Neural cell (in vitro differentiated cells): ENCODE measurements at regions not wholly inside any gene's neighbourhood (a gene's known extent, or its start where the extent isn't known, plus 50 kb on each side); places are given as distances from the start of the nearest gene placed in this dataset.

ENCODE experiments used
- H2AFZ ChIP-seq: fragments of 200-600, 300-800 bp; sonication (generic), shearing (Covaris generic); 2 replicates; pipeline ENCODE4 v1.6.0; 2014; ENCODE audit warnings: low read depth, mild to moderate bottlenecking, antibody characterized with exemption, low read length, moderate library complexity
- H3F3A ChIP-seq: fragments of 200-600 bp; shearing (Covaris generic); 2 replicates; pipeline ENCODE4 v1.6.1; 2016; ENCODE audit warnings: mild to moderate bottlenecking, moderate library complexity, mixed read lengths, antibody characterized with exemption, low read length; ENCODE audit not compliant: insufficient read depth, poor library complexity, severe bottlenecking
- H3K27ac ChIP-seq: fragments of 200-600, 300-800 bp; sonication (generic), shearing (Covaris generic); 2 replicates; pipeline ENCODE4 v1.5.1; 2014; ENCODE audit warnings: mild to moderate bottlenecking, low read length, moderate library complexity
- H3K27me3 ChIP-seq: fragments of 300-800, 200-600 bp; sonication (generic), shearing (Covaris generic); 2 replicates; pipeline ENCODE4 v1.6.0; 2014; ENCODE audit warnings: mild to moderate bottlenecking, low read depth, low read length, moderate library complexity; ENCODE audit not compliant: insufficient read depth
- H3K36me3 ChIP-seq: fragments of 300-800, 200-600 bp; sonication (generic), shearing (Covaris generic); 2 replicates; pipeline ENCODE4 v1.5.1; 2014; ENCODE audit warnings: mild to moderate bottlenecking, antibody characterized with exemption, low read length, moderate library complexity; ENCODE audit not compliant: insufficient read depth
- H3K4me2 ChIP-seq: fragments of 300-800, 200-600 bp; sonication (generic), shearing (Covaris generic); 2 replicates; pipeline ENCODE4 v1.6.0; 2014; ENCODE audit warnings: mild to moderate bottlenecking, low read length
- H3K4me3 ChIP-seq: fragments of 300-800, 200-600 bp; sonication (generic), shearing (Covaris generic); 2 replicates; pipeline ENCODE4 v1.5.1; 2014; ENCODE audit warnings: mild to moderate bottlenecking, low read length, moderate library complexity
- H3K79me2 ChIP-seq: fragments of 200-600 bp; shearing (Covaris generic); replicated peaks from 2 replicates; pipeline ENCODE4 v1.6.0; 2014; ENCODE audit warnings: mild to moderate bottlenecking, low read length, moderate library complexity; ENCODE audit not compliant: insufficient read depth
- H3K9ac ChIP-seq: fragments of 300-800, 200-600 bp; sonication (generic), shearing (Covaris generic); 2 replicates; pipeline ENCODE4 v1.6.1; 2016; ENCODE audit warnings: mild to moderate bottlenecking, low read length, mixed read lengths
- H3K9me2 ChIP-seq: fragments of 200-600 bp; shearing (Covaris generic); 2 replicates; pipeline ENCODE4 v1.6.1; 2016; ENCODE audit warnings: mild to moderate bottlenecking, low read length, mixed read lengths; ENCODE audit not compliant: insufficient read depth
- H3K9me3 ChIP-seq: fragments of 200-600, 300-800 bp; sonication (generic), shearing (Covaris generic); 2 replicates; pipeline ENCODE4 v1.6.1; 2016; ENCODE audit warnings: mild to moderate bottlenecking, mixed run types, low read length, moderate library complexity, mixed read lengths
- H4K20me1 ChIP-seq: fragments of 200-600 bp; shearing (Covaris generic); 2 replicates; pipeline ENCODE4 v1.6.1; 2016; ENCODE audit warnings: mild to moderate bottlenecking, mixed run types; ENCODE audit not compliant: insufficient read depth
- EP300 ChIP-seq: fragments of 450-650 bp; conservative IDR thresholded peaks from 2 replicates; pipeline ENCODE4 v1.6.1; 2014; ENCODE audit warnings: antibody characterized with exemption, mild to moderate bottlenecking, moderate library complexity; ENCODE audit not compliant: poor library complexity, severe bottlenecking
- EZH2 ChIP-seq: fragments of 200-600, 300-800 bp; shearing (Covaris generic), sonication (generic); IDR thresholded peaks from 2 replicates; pipeline ENCODE4 v1.6.1; 2014; ENCODE audit warnings: antibody characterized with exemption, low read length, borderline replicate concordance, mild to moderate bottlenecking; ENCODE audit not compliant: insufficient read depth, poor library complexity, severe bottlenecking
- MXI1 ChIP-seq: fragments of 450-650 bp; conservative IDR thresholded peaks from 2 replicates; pipeline ENCODE4 v1.6.1; 2014; ENCODE audit warnings: antibody characterized with exemption, mild to moderate bottlenecking; ENCODE audit not compliant: poor library complexity, severe bottlenecking
- POLR2AphosphoS5 ChIP-seq: IDR thresholded peaks from 2 replicates; pipeline ENCODE4 v1.6.1; 2012
- RAD21 ChIP-seq: fragments of 450-650 bp; conservative IDR thresholded peaks from 2 replicates; pipeline ENCODE4 v1.6.1; 2014; ENCODE audit warnings: antibody characterized with exemption, mild to moderate bottlenecking, moderate library complexity
- SMC3 ChIP-seq: fragments of 450-650 bp; conservative IDR thresholded peaks from 2 replicates; pipeline ENCODE4 v1.6.1; 2014; ENCODE audit warnings: antibody characterized with exemption, mild to moderate bottlenecking, moderate library complexity; ENCODE audit not compliant: poor library complexity
- TAF1 ChIP-seq: IDR thresholded peaks from 2 replicates; pipeline ENCODE4 v1.6.1; 2012; ENCODE audit warnings: low read depth
- TF ChIP-seq, protein P1 (sequence below): IDR thresholded peaks from 2 replicates; pipeline ENCODE4 v1.6.1; 2012; ENCODE audit warnings: borderline replicate concordance
- TF ChIP-seq, protein P2 (sequence below): fragments of 450-650 bp; IDR thresholded peaks from 2 replicates; pipeline ENCODE4 v1.5.1; 2014; ENCODE audit warnings: antibody characterized with exemption, mild to moderate bottlenecking, moderate library complexity; ENCODE audit not compliant: poor library complexity, severe bottlenecking

DNA sequence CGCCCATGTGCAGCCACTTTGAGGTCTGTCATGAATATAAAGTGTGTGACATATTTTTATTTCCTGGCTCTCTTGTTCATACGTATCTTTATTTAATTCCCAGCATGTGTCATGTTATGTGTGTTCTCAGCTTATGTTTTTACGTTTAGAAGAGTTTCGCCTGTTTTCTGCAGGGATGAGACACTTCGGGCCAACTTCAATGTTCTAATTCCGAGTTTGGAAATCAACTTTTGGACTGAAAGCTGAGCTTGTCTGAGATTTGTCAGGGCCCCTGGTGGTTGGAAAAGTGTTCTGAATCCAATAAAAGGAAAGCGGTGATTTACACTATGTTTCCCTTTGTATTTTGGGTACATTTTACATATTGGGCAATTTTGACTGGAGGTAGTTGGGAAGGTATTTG, 810.7 kb downstream of the TBC1D22A start:
- no peak overlapping the region for H3K4me2 ChIP-seq
- no peaks in the 10 kb centered on the region for H3F3A ChIP-seq
- no peaks in the 10 kb centered on the region for H3K79me2 ChIP-seq
- no peak overlapping the region for H3K4me3 ChIP-seq
- no peaks in the 10 kb centered on the region for H3K36me3 ChIP-seq
- no peak overlapping the region for H2AFZ ChIP-seq
- no peaks in the 10 kb centered on the region for H3K9me2 ChIP-seq
- no peak overlapping the region for H3K27ac ChIP-seq
- H3K27me3 ChIP-seq, result no peaks in the 10 kb centered on the region
- H3K9me3 ChIP-seq, result no peaks in the 10 kb centered on the region
- TF ChIP-seq SMC3, result no peak
- no peak for TF ChIP-seq MXI1
- no peak for TF ChIP-seq EP300
- TF ChIP-seq TAF1, result no peak
- TF ChIP-seq, protein P1, sequence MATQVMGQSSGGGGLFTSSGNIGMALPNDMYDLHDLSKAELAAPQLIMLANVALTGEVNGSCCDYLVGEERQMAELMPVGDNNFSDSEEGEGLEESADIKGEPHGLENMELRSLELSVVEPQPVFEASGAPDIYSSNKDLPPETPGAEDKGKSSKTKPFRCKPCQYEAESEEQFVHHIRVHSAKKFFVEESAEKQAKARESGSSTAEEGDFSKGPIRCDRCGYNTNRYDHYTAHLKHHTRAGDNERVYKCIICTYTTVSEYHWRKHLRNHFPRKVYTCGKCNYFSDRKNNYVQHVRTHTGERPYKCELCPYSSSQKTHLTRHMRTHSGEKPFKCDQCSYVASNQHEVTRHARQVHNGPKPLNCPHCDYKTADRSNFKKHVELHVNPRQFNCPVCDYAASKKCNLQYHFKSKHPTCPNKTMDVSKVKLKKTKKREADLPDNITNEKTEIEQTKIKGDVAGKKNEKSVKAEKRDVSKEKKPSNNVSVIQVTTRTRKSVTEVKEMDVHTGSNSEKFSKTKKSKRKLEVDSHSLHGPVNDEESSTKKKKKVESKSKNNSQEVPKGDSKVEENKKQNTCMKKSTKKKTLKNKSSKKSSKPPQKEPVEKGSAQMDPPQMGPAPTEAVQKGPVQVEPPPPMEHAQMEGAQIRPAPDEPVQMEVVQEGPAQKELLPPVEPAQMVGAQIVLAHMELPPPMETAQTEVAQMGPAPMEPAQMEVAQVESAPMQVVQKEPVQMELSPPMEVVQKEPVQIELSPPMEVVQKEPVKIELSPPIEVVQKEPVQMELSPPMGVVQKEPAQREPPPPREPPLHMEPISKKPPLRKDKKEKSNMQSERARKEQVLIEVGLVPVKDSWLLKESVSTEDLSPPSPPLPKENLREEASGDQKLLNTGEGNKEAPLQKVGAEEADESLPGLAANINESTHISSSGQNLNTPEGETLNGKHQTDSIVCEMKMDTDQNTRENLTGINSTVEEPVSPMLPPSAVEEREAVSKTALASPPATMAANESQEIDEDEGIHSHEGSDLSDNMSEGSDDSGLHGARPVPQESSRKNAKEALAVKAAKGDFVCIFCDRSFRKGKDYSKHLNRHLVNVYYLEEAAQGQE, result no peak
- TF ChIP-seq, protein P2, sequence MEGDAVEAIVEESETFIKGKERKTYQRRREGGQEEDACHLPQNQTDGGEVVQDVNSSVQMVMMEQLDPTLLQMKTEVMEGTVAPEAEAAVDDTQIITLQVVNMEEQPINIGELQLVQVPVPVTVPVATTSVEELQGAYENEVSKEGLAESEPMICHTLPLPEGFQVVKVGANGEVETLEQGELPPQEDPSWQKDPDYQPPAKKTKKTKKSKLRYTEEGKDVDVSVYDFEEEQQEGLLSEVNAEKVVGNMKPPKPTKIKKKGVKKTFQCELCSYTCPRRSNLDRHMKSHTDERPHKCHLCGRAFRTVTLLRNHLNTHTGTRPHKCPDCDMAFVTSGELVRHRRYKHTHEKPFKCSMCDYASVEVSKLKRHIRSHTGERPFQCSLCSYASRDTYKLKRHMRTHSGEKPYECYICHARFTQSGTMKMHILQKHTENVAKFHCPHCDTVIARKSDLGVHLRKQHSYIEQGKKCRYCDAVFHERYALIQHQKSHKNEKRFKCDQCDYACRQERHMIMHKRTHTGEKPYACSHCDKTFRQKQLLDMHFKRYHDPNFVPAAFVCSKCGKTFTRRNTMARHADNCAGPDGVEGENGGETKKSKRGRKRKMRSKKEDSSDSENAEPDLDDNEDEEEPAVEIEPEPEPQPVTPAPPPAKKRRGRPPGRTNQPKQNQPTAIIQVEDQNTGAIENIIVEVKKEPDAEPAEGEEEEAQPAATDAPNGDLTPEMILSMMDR, result no peak
- TF ChIP-seq POLR2AphosphoS5, result no peak
- TF ChIP-seq EZH2, result no peak
- no peak for TF ChIP-seq RAD21
- H4K20me1 ChIP-seq, result no peaks in the 10 kb centered on the region
- H3K9ac ChIP-seq, result no peak overlapping the region

DNA sequence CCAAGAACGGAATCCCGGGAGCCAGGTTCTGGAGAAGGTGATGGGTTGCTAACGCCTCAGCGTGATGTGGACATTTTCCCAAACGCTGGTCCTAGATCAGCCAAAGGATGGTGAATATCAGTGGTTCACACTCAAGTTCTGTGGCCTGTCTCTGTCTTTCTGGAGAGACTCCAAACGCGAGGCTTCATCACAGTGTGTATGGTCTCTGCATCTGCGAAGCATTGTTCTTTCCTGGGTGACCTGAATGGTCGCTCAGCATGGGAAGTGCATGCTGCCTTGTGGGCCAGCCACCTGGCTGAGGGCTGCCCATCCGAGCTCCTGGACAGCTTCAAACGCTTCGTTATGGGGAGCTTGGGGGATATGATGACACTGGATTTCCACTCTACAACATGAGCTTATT, 810.0 kb downstream of the TBC1D22A start:
- H3K27ac ChIP-seq, result no peak overlapping the region
- no peaks in the 10 kb centered on the region for H3K9me3 ChIP-seq
- no peak overlapping the region for H3K4me2 ChIP-seq
- no peaks in the 10 kb centered on the region for H4K20me1 ChIP-seq
- no peak overlapping the region for H3K9ac ChIP-seq
- H3K4me3 ChIP-seq, result no peak overlapping the region
- H3K27me3 ChIP-seq, result no peaks in the 10 kb centered on the region
- no peaks in the 10 kb centered on the region for H3K36me3 ChIP-seq
- H3F3A ChIP-seq, result no peaks in the 10 kb centered on the region
- no peaks in the 10 kb centered on the region for H3K79me2 ChIP-seq
- TF ChIP-seq, protein P1, result no peak
- TF ChIP-seq RAD21, result no peak
- TF ChIP-seq SMC3, result no peak
- H3K9me2 ChIP-seq, result no peaks in the 10 kb centered on the region
- H2AFZ ChIP-seq, result no peak overlapping the region
